ENCODE measurements at regions not wholly inside any gene's neighbourhood (a gene's known extent, or its start where the extent isn't known, plus 50 kb on each side); places are given as distances from the start of the nearest gene placed in this dataset.
A peak's percentile ranks its signal among the peaks of the same experiment; 100 is the strongest.

GRCh38 chr6:121809211-121809610 lies 373.8 kb downstream of the GJA1 start:
- Histone ChIP-seq H3K36me3 (no peaks in the 10 kb centered on the region), H3K9me3 (peaks cover 0 to 2% of the 10 kb centered on the region in 2 donors), H3K27me3 (no peaks in the 10 kb centered on the region), H3K4me1 (no peaks in the 10 kb centered on the region), H3K27ac (no peak overlapping the region), H3K4me3 (no peak overlapping the region)
- ATAC-seq (no peak), DNase-seq (no peak)
- TF ChIP-seq CTCF (IDR thresholded peaks at IDR 0.05), result no peak
- intact Hi-C loops (cut with DNase I), result no loop called here

GRCh38 chr6:121810158-121811032 lies 374.9 kb downstream of the GJA1 start:
- ATAC-seq (no peak), DNase-seq (no peak)
- no peak overlapping the region for H3K4me3 ChIP-seq
- H3K27me3 ChIP-seq, result no peaks in the 10 kb centered on the region
- no peaks in the 10 kb centered on the region for H3K36me3 ChIP-seq
- no peak overlapping the region for H3K27ac ChIP-seq
- TF ChIP-seq CTCF (IDR thresholded peaks at IDR 0.05), result no peak
- no peaks in the 10 kb centered on the region for H3K4me1 ChIP-seq
- intact Hi-C loops (cut with DNase I), result no loop called here
- peaks cover 0 to 2% of the 10 kb centered on the region in 2 donors for H3K9me3 ChIP-seq

GRCh38 chr6:121811106-121811505 lies 375.7 kb downstream of the GJA1 start:
- no peak for TF ChIP-seq CTCF (IDR thresholded peaks at IDR 0.05)
- Histone ChIP-seq H3K9me3 (peaks cover 0 to 2% of the 10 kb centered on the region in 2 donors), H3K27me3 (no peaks in the 10 kb centered on the region), H3K36me3 (no peaks in the 10 kb centered on the region), H3K4me1 (no peaks in the 10 kb centered on the region), H3K27ac (no peak overlapping the region), H3K4me3 (no peak overlapping the region)
- DNase-seq, result no peak
- ATAC-seq, result no peak
- intact Hi-C loops (cut with DNase I), result no loop called here

GRCh38 chr6:121816361-121816760 lies 380.9 kb downstream of the GJA1 start:
- ATAC-seq (no peak), DNase-seq (no peak)
- H3K4me1 ChIP-seq, result peaks cover 0 to 2% of the 10 kb centered on the region in 2 donors
- no peak overlapping the region for H3K4me3 ChIP-seq
- no peak for TF ChIP-seq CTCF (IDR thresholded peaks at IDR 0.05)
- intact Hi-C loops (cut with DNase I), result no loop called here
- H3K27ac ChIP-seq, result no peak overlapping the region
- H3K9me3 ChIP-seq, result peaks cover 0 to 20% of the 10 kb centered on the region in 2 donors
- no peaks in the 10 kb centered on the region for H3K27me3 ChIP-seq
- no peaks in the 10 kb centered on the region for H3K36me3 ChIP-seq

GRCh38 chr6:121816906-121817540 lies 381.6 kb downstream of the GJA1 start:
- Histone ChIP-seq H3K27me3 (no peaks in the 10 kb centered on the region), H3K36me3 (no peaks in the 10 kb centered on the region), H3K4me3 (no peak overlapping the region), H3K9me3 (peaks cover 0 to 21% of the 10 kb centered on the region in 2 donors), H3K27ac (no peak overlapping the region), H3K4me1 (peaks cover 0 to 2% of the 10 kb centered on the region in 2 donors)
- ATAC-seq (no peak), DNase-seq (peak in 2 of 4 donors; percentile 11 to 23)
- intact Hi-C loops (cut with DNase I), result no loop called here
- no peak for TF ChIP-seq CTCF (IDR thresholded peaks at IDR 0.05)

Data from left lung (tissue), 4 donors.